ENCODE measurements at regions not wholly inside any gene's neighbourhood (a gene's known extent, or its start where the extent isn't known, plus 50 kb on each side); places are given as distances from the start of the nearest gene placed in this dataset.

GRCh38 chr13:40495621-40496001 is 170.8 kb downstream of the FOXO1 start:
- no peak for TF ChIP-seq POLR2A (IDR thresholded peaks at IDR 0.05)
- no peak for TF ChIP-seq CTCF (IDR thresholded peaks at IDR 0.05)
- TF ChIP-seq POLR2AphosphoS5 (IDR thresholded peaks at IDR 0.05): no peak
